Suprapubic skin (tissue), 4 donors: ENCODE measurements at regions not wholly inside any gene's neighbourhood (a gene's known extent, or its start where the extent isn't known, plus 50 kb on each side); places are given as distances from the start of the nearest gene placed in this dataset.

Source experiments
- DNase-seq, 2 donors: peaks; one replicate each; pipeline ENCODE4 v3.0.0-alpha.2; 2019; ENCODE audit warnings: low spot score in 2 of 2
- H3K27ac ChIP-seq: fragments of 200-600 bp; sonication (generic); one replicate; pipeline ENCODE4 v1.5.1; 2019
- H3K27me3 ChIP-seq: fragments of 200-600 bp; sonication (generic); one replicate; pipeline ENCODE4 v1.5.1; 2019
- H3K36me3 ChIP-seq: fragments of 200-600 bp; sonication (generic); one replicate; pipeline ENCODE4 v1.5.1; 2019
- H3K4me1 ChIP-seq: fragments of 200-600 bp; sonication (generic); one replicate; pipeline ENCODE4 v1.5.1; 2019
- H3K4me3 ChIP-seq: fragments of 200-600 bp; sonication (generic); one replicate; pipeline ENCODE4 v1.5.1; 2019; ENCODE audit warnings: mild to moderate bottlenecking
- H3K9me3 ChIP-seq: fragments of 200-600 bp; sonication (generic); one replicate; pipeline ENCODE4 v1.5.1; 2019
- CTCF ChIP-seq, 2 donors: fragments of 200-600 bp in 1 of 2; fragments of 450-650 bp in 1 of 2; sonication (generic) in 1 of 2; IDR thresholded peaks; one replicate each; pipeline ENCODE4 v1.5.1; 2016 to 2019; ENCODE audit warnings: antibody characterized with exemption in 2 of 2, mild to moderate bottlenecking in 1 of 2, moderate library complexity in 1 of 2
- EP300 ChIP-seq: sonication (generic); formaldehyde crosslinking; IDR thresholded peaks from one replicate; pipeline ENCODE4 v1.6.1; 2017; ENCODE audit warnings: antibody characterized with exemption
- POLR2A ChIP-seq, 2 donors: fragments of 450-650 bp; IDR thresholded peaks; one replicate each; pipeline ENCODE4 v1.6.1; 2017; ENCODE audit warnings: antibody characterized with exemption in 2 of 2, mild to moderate bottlenecking in 2 of 2, moderate library complexity in 2 of 2
- POLR2AphosphoS5 ChIP-seq, 3 donors: sonication (generic); formaldehyde crosslinking; IDR thresholded peaks; one replicate each; pipeline ENCODE4 v1.6.1; 2017; ENCODE audit warnings: antibody characterized with exemption in 3 of 3
- WGBS: methylation state at CpG from one replicate; pipeline ENCODE4 v1.1.5; 2018; 5-methylcytosine and 5-hydroxymethylcytosine counted together

GRCh38 chr22:44411226-44412135 lies 86.6 kb downstream of the RTL6 start:
- TF ChIP-seq POLR2AphosphoS5 (IDR thresholded peaks at IDR 0.05) (no peak), POLR2A (IDR thresholded peaks at IDR 0.05) (no peak), EP300 (no peak), CTCF (IDR thresholded peaks at IDR 0.05) (no peak)
- Histone ChIP-seq H3K4me1 (peaks cover 7% of the 10 kb centered on the region), H3K27ac (no peak overlapping the region), H3K27me3 (peaks cover 41% of the 10 kb centered on the region), H3K9me3 (no peaks in the 10 kb centered on the region), H3K4me3 (no peak overlapping the region), H3K36me3 (no peaks in the 10 kb centered on the region)
- WGBS = 69% methylated on average over 34 of the region's 37 CpGs
- peak in 1 of 2 donors; percentile 57 for DNase-seq

GRCh38 chr22:44410451-44410991 lies 87.5 kb downstream of the RTL6 start:
- no peaks in the 10 kb centered on the region for H3K36me3 ChIP-seq
- 47% methylated on average over 3 of the region's 16 CpGs for WGBS
- peaks cover 7% of the 10 kb centered on the region for H3K4me1 ChIP-seq
- no peaks in the 10 kb centered on the region for H3K9me3 ChIP-seq
- H3K4me3 ChIP-seq = no peak overlapping the region
- peak in 1 of 2 donors; percentile 44 for DNase-seq
- peaks cover 41% of the 10 kb centered on the region for H3K27me3 ChIP-seq
- H3K27ac ChIP-seq = no peak overlapping the region
- TF ChIP-seq POLR2AphosphoS5 (IDR thresholded peaks at IDR 0.05) (no peak), CTCF (IDR thresholded peaks at IDR 0.05) (no peak), POLR2A (IDR thresholded peaks at IDR 0.05) (no peak), EP300 (no peak)

- H3K27me3 ChIP-seq = peaks cover 41% of the 10 kb centered on the region
- no peak overlapping the region for H3K27ac ChIP-seq
- WGBS = 90% methylated on average over 4 of the region's 7 CpGs
- DNase-seq = peak in 1 of 2 donors; percentile 34
- no peaks in the 10 kb centered on the region for H3K9me3 ChIP-seq
- TF ChIP-seq POLR2AphosphoS5 (IDR thresholded peaks at IDR 0.05) (no peak), CTCF (IDR thresholded peaks at IDR 0.05) (no peak), EP300 (no peak), POLR2A (IDR thresholded peaks at IDR 0.05) (no peak)
- H3K36me3 ChIP-seq = no peaks in the 10 kb centered on the region
- no peak overlapping the region for H3K4me3 ChIP-seq
- peaks cover 7% of the 10 kb centered on the region for H3K4me1 ChIP-seq
These were observed 88.1 kb downstream of the RTL6 start for GRCh38 chr22:44409974-44410316.

- no peaks in the 10 kb centered on the region for H3K36me3 ChIP-seq
- H3K4me1 ChIP-seq = peaks cover 7% of the 10 kb centered on the region
- TF ChIP-seq POLR2A (IDR thresholded peaks at IDR 0.05) (no peak), POLR2AphosphoS5 (IDR thresholded peaks at IDR 0.05) (no peak), EP300 (no peak), CTCF (IDR thresholded peaks at IDR 0.05) (no peak)
- peaks cover 41% of the 10 kb centered on the region for H3K27me3 ChIP-seq
- DNase-seq = peak in 1 of 2 donors; percentile 46
- WGBS = 67% methylated on average over 19 of the region's 24 CpGs
- H3K4me3 ChIP-seq = no peak overlapping the region
- H3K9me3 ChIP-seq = no peaks in the 10 kb centered on the region
- no peak overlapping the region for H3K27ac ChIP-seq
These were observed 88.6 kb downstream of the RTL6 start for GRCh38 chr22:44409211-44409973.

- Histone ChIP-seq H3K9me3 (no peaks in the 10 kb centered on the region), H3K4me1 (peaks cover 7% of the 10 kb centered on the region), H3K27me3 (peaks cover 41% of the 10 kb centered on the region), H3K4me3 (no peak overlapping the region), H3K36me3 (no peaks in the 10 kb centered on the region), H3K27ac (no peak overlapping the region)
- WGBS = 87% methylated on average over 7 of the region's 7 CpGs
- TF ChIP-seq POLR2AphosphoS5 (IDR thresholded peaks at IDR 0.05) = no peak
- TF ChIP-seq CTCF (IDR thresholded peaks at IDR 0.05) = no peak
- TF ChIP-seq POLR2A (IDR thresholded peaks at IDR 0.05) = no peak
- TF ChIP-seq EP300 = no peak
- DNase-seq = no peak
These were observed 89.2 kb downstream of the RTL6 start for GRCh38 chr22:44408829-44409192.
